PFSK-1 (cell line): ENCODE measurements at regions not wholly inside any gene's neighbourhood (a gene's known extent, or its start where the extent isn't known, plus 50 kb on each side); places are given as distances from the start of the nearest gene placed in this dataset.

Experiments used
- POLR2AphosphoS5 ChIP-seq: IDR thresholded peaks from 2 replicates; pipeline ENCODE4 v1.6.1; 2012; ENCODE audit warnings: low read depth, mild to moderate bottlenecking, control low read depth, low read length, moderate library complexity
- SIN3A ChIP-seq: IDR thresholded peaks from 2 replicates; pipeline ENCODE4 v1.6.1; 2012; ENCODE audit warnings: mild to moderate bottlenecking, low read length, moderate library complexity, borderline replicate concordance; ENCODE audit not compliant: insufficient read depth
- TAF1 ChIP-seq: IDR thresholded peaks from 2 replicates; pipeline ENCODE4 v1.6.1; 2012; ENCODE audit warnings: low read length, control low read depth, borderline replicate concordance; ENCODE audit not compliant: insufficient read depth
- TF ChIP-seq, protein P1 (sequence below), 2 experiments: IDR thresholded peaks; 2 replicates each; pipeline versions ENCODE4 v1.6.1 to v1.8.0; 2011 to 2012; ENCODE audit warnings: low read depth in 2 of 2, low read length in 2 of 2, control low read depth in 1 of 2, inconsistent platforms in 1 of 2, mild to moderate bottlenecking in 1 of 2, moderate library complexity in 1 of 2; ENCODE audit not compliant: insufficient read depth in 1 of 2

DNA sequence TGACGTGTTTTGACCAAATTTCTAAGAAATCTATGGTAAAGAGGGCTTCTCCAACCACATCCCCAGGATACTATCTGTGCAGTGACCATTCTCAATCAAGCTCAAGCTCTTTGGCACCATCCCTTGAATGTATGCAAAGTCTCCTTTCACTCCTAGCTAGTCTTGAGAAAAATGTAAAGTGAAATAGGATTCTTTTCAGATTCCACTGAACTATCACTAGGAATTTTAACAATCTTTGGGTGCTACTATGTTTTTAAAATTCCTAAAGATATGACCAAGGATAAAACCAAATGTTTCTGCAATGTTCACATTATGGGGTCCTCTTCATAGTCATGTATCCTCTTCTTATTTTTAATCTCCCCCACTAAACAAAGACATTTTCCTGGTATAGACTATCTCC lies 107.8 kb downstream of the TMCO5A start:
- TF ChIP-seq SIN3A: no peak
- TF ChIP-seq, protein P1, sequence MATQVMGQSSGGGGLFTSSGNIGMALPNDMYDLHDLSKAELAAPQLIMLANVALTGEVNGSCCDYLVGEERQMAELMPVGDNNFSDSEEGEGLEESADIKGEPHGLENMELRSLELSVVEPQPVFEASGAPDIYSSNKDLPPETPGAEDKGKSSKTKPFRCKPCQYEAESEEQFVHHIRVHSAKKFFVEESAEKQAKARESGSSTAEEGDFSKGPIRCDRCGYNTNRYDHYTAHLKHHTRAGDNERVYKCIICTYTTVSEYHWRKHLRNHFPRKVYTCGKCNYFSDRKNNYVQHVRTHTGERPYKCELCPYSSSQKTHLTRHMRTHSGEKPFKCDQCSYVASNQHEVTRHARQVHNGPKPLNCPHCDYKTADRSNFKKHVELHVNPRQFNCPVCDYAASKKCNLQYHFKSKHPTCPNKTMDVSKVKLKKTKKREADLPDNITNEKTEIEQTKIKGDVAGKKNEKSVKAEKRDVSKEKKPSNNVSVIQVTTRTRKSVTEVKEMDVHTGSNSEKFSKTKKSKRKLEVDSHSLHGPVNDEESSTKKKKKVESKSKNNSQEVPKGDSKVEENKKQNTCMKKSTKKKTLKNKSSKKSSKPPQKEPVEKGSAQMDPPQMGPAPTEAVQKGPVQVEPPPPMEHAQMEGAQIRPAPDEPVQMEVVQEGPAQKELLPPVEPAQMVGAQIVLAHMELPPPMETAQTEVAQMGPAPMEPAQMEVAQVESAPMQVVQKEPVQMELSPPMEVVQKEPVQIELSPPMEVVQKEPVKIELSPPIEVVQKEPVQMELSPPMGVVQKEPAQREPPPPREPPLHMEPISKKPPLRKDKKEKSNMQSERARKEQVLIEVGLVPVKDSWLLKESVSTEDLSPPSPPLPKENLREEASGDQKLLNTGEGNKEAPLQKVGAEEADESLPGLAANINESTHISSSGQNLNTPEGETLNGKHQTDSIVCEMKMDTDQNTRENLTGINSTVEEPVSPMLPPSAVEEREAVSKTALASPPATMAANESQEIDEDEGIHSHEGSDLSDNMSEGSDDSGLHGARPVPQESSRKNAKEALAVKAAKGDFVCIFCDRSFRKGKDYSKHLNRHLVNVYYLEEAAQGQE (IDR thresholded peaks at IDR 0.05; ENCODE audit: insufficient read depth in 1 of 2, low read depth in 2 of 2, low read length in 2 of 2): no peak
- TF ChIP-seq POLR2AphosphoS5: no peak
- no peak for TF ChIP-seq TAF1
